ENCODE measurements at regions not wholly inside any gene's neighbourhood (a gene's known extent, or its start where the extent isn't known, plus 50 kb on each side); places are given as distances from the start of the nearest gene placed in this dataset.

DNA sequence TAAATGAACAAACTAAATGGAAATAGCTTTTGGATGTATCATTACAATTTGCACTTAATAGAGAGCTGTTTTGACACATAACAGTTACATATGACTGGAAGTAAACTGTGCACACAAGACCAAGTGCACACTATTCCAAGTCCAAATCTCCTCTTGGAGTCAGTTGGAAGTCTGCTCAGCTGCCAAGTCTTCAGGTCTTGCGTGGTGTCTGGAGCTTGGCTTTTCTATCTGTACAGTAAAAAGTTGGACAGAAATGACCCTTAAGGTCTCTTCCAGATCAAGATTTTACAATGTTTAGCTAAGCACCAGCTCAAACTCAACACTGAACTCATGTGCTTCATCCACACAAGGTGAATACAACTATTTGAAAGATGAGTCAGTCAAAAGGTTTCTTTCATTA lies 456.9 kb downstream of the RASEF start:
- Mint-ChIP-seq H3K27me3 (no peaks in the 10 kb centered on the region), H3K36me3 (ENCODE audit: low read depth) (no peaks in the 10 kb centered on the region), H3K9me3 (no peaks in the 10 kb centered on the region), H3K4me3 (no peak overlapping the region), H3K27ac (no peak overlapping the region), H3K4me1 (ENCODE audit: low read depth) (no peaks in the 10 kb centered on the region)
- intact Hi-C loops (cut with micrococcal nuclease) = loop anchor here (5.0 kb wide), 1 partner anchor 74 kb away; no protein-coding TSS in a partner anchor

DNA sequence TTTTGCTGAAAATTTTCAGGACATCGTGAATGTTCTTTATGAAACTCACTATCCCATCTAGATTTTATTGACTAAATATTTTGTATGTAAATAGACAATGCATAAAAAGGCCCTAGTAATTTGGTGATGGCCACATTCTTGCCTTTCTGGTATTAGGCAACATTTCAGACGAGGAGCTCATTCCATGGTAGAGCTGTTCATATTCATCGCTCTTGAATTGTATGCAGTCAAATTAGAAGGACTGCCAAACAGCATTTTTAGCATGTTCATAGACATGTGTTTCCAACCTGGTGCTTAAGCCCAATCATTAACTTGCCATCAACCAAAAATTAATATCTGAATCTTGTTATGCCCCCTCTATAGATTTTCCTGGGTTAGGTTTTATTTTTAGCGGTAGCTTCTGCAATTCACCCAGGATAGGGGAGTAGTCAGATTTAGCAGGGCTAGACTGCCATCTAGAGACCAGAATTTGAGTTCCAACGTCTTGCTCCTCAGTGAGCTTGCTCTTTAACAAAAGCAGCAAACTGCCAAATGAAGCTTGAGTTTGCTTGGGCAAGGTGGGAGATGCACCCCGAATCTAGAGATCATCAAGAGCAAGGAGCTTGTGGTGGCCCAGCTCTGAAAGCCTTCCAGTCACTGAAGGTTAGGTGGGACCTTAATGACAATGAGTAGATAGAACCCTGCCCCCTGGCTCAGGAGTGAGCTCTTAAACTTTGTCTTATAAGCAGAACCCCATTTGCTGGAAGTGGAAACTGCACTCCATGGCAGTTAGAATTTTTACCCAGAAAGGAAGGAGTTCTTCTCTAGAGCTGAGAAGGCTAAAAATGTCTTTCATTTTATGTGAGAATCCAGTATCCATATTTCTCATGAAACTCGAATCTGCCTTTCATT lies 456.2 kb downstream of the RASEF start:
- no peaks in the 10 kb centered on the region for H3K9me3 Mint-ChIP-seq
- no peaks in the 10 kb centered on the region for H3K4me1 Mint-ChIP-seq (ENCODE audit: low read depth)
- intact Hi-C loops (cut with micrococcal nuclease) = loop anchor here (5.0 kb wide), 1 partner anchor 74 kb away; no protein-coding TSS in a partner anchor
- H3K4me3 Mint-ChIP-seq = no peak overlapping the region
- no peaks in the 10 kb centered on the region for H3K27me3 Mint-ChIP-seq
- no peak overlapping the region for H3K27ac Mint-ChIP-seq
- no peaks in the 10 kb centered on the region for H3K36me3 Mint-ChIP-seq (ENCODE audit: low read depth)

DNA sequence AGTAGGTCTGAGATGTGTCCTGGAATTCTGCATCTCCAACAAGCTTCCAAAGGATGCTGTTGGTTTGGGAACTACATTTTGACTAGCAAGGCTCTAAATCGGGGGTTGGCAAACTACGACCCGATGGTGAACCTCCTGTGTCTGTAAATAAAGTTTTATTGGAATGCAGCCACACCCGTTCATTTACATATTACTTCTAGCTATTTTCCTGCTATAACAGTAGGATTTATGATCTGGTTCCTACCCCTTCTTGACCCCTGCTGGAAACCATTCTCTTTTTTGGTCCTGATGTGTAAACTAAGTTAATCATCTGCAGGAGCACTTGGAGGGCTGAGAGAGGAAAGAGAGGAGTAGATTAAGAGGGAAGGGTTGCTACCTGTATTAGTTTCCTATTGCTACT lies 454.5 kb downstream of the RASEF start:
- Mint-ChIP-seq H3K36me3 (ENCODE audit: low read depth) (no peaks in the 10 kb centered on the region), H3K27ac (no peak overlapping the region), H3K4me3 (no peak overlapping the region), H3K9me3 (no peaks in the 10 kb centered on the region), H3K4me1 (ENCODE audit: low read depth) (no peaks in the 10 kb centered on the region), H3K27me3 (no peaks in the 10 kb centered on the region)
- intact Hi-C loops (cut with micrococcal nuclease) = loop anchor here (5.0 kb wide), 1 partner anchor 76 kb away; no protein-coding TSS in a partner anchor

DNA sequence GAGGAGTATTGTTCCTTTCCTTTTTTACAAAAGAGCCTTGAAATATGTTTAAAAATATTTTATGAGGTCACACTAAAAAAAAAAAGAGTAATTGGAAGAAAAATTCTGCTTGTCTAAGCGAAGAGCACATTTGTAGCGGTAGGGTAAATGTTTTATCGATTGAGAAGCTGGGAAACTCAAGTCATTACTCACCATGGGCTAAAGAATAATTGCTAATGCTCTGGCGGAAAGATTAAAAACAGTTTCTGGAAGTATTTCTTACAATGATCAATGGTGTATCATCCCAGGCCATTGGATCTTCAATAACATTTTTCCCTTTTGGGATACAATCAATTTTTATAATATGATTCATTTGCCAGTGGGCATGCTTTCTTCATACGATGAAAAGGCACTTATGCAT lies 450.0 kb downstream of the RASEF start:
- H3K27ac Mint-ChIP-seq = no peak overlapping the region
- intact Hi-C loops (cut with micrococcal nuclease) = no loop called here
- H3K27me3 Mint-ChIP-seq = no peaks in the 10 kb centered on the region
- peaks cover 6% of the 10 kb centered on the region for H3K9me3 Mint-ChIP-seq
- no peaks in the 10 kb centered on the region for H3K36me3 Mint-ChIP-seq (ENCODE audit: low read depth)
- no peaks in the 10 kb centered on the region for H3K4me1 Mint-ChIP-seq (ENCODE audit: low read depth)
- no peak overlapping the region for H3K4me3 Mint-ChIP-seq

DNA sequence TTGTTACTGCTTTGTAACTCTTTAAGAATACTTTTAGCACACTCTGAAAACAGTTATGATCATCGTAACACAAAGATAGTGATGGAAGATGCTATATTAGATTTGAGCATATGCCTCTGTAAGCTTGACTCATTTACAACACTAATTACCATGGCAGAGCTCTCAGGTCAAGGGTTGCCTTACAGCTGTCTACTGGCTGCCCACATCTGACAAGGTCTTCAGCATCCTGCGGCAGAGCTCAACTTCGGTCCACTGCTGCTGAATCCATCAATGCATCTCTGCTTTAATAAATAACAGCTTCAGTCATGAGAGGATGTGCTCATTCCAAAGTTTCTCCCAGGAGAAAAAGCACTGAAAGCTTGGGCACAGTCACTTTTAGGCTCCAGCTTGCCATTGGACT lies 449.4 kb downstream of the RASEF start:
- Mint-ChIP-seq H3K27ac (no peak overlapping the region), H3K27me3 (no peaks in the 10 kb centered on the region), H3K36me3 (ENCODE audit: low read depth) (no peaks in the 10 kb centered on the region), H3K4me3 (no peak overlapping the region), H3K4me1 (ENCODE audit: low read depth) (no peaks in the 10 kb centered on the region), H3K9me3 (peaks cover 8% of the 10 kb centered on the region)
- intact Hi-C loops (cut with micrococcal nuclease) = no loop called here

DNA sequence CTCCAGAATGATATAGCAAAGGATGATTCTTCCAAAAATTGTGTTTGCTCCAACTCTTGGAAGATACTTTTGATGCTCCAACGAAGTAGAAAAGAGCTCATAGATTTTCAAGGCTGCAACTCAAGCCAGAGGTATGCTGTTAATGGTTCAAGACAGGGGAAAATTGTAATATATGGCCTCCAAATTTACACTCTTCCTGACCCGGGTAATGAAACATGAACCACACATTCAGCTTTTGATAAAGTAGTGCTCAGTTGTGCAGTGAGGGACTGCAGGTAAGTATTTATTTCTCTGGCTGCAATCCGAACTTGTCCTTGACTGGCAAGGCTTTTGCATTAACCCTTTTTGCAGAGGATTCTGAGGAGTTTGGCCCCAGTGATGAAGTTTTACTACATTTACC lies 446.4 kb downstream of the RASEF start:
- Mint-ChIP-seq H3K27me3 (no peaks in the 10 kb centered on the region), H3K27ac (no peak overlapping the region), H3K9me3 (peaks cover 8% of the 10 kb centered on the region), H3K4me3 (no peak overlapping the region), H3K36me3 (ENCODE audit: low read depth) (no peaks in the 10 kb centered on the region), H3K4me1 (ENCODE audit: low read depth) (no peaks in the 10 kb centered on the region)
- intact Hi-C loops (cut with micrococcal nuclease) = no loop called here

DNA sequence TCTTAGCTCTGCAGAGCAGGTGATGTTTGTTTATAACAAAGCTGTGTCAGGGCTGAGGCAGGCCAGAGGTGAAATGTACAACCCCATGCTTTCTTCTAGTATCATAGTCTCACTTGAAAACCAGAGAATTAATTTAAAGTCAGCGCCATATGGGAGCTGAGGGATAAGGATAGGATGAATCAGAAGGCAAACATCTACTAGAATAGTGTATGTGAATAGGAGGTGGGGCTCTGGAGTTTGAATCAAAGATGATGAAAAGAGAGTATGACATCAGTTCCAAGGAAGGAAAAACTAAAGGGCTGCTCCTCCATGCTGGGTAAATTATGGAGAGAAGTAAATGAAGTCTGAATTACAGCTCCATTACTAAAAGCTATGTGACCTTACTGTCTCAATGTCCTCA lies 441.5 kb downstream of the RASEF start:
- Mint-ChIP-seq H3K27ac (no peak overlapping the region), H3K4me1 (ENCODE audit: low read depth) (no peaks in the 10 kb centered on the region), H3K36me3 (ENCODE audit: low read depth) (no peaks in the 10 kb centered on the region), H3K27me3 (no peaks in the 10 kb centered on the region), H3K4me3 (no peak overlapping the region), H3K9me3 (peaks cover 8% of the 10 kb centered on the region)
- intact Hi-C loops (cut with micrococcal nuclease) = no loop called here

DNA sequence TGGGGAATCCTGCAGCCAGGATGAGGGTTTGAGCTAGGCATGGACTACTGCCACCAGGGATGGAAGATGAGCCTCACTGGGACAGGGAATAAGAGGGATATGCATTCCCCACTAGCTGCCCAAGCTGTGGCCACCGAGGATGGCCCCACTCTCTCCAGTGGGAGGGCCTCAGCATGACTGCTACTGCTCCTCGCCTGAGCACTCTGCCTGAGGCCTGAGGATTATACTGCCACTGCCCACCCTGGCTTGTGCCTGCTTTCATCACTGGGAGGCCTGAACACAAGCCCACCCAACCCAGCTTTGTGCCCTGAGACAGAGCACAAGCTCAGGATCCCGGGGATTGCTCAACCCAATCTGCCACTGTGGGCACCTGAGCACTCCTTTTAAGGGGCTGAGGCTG lies 425.6 kb downstream of the RASEF start:
- intact Hi-C loops (cut with micrococcal nuclease) = no loop called here
- Mint-ChIP-seq H3K4me3 (no peak overlapping the region), H3K4me1 (ENCODE audit: low read depth) (no peaks in the 10 kb centered on the region), H3K36me3 (ENCODE audit: low read depth) (no peaks in the 10 kb centered on the region), H3K27ac (no peak overlapping the region), H3K27me3 (no peaks in the 10 kb centered on the region), H3K9me3 (peaks cover 43% of the 10 kb centered on the region)

DNA sequence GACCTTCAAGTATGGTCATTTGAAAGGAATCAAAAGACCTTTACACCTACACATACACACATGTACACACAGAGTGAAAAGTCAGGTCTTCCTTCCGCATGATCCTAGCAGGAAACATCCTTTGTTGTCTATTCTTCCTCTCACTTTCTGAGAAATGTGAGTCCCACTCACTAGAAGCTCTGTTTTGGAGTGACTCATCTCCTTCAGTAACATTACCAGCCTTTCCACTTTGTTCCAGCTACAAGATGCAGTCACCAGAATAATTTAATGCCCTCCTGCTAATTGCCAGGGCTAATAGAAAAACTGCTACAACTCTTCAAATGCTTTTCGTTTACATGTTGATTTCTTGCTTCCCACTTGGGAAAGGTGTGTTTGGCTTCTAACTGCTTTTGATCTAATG lies 417.3 kb downstream of the RASEF start:
- Mint-ChIP-seq H3K9me3 (peaks cover 5% of the 10 kb centered on the region), H3K27ac (no peak overlapping the region), H3K4me3 (no peak overlapping the region), H3K4me1 (ENCODE audit: low read depth) (no peaks in the 10 kb centered on the region), H3K36me3 (ENCODE audit: low read depth) (no peaks in the 10 kb centered on the region), H3K27me3 (no peaks in the 10 kb centered on the region)
- intact Hi-C loops (cut with micrococcal nuclease) = no loop called here

DNA sequence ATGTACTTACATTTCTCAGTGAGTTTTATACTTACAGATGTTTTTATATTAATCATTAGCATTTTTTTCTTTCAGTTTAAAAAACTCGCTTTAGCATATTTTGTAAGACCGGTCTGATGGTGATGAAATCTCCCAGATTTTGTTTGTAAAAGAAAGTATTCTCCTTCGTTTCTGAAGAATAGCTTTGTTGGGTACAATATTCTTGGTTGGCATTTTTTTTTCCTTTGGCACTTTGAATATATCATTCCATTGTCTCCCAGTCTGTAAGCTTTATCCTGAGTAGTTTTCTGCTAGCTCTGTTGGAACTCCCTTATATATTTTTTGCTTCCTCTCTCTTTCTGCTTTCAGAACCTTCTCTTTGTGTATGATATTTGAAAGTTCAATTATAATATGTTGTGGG lies 412.6 kb downstream of the RASEF start:
- H3K9me3 Mint-ChIP-seq = peaks cover 18% of the 10 kb centered on the region
- H3K4me3 Mint-ChIP-seq = no peak overlapping the region
- H3K27ac Mint-ChIP-seq = no peak overlapping the region
- no peaks in the 10 kb centered on the region for H3K27me3 Mint-ChIP-seq
- no peaks in the 10 kb centered on the region for H3K4me1 Mint-ChIP-seq (ENCODE audit: low read depth)
- intact Hi-C loops (cut with micrococcal nuclease) = no loop called here
- H3K36me3 Mint-ChIP-seq (ENCODE audit: low read depth) = no peaks in the 10 kb centered on the region

DNA sequence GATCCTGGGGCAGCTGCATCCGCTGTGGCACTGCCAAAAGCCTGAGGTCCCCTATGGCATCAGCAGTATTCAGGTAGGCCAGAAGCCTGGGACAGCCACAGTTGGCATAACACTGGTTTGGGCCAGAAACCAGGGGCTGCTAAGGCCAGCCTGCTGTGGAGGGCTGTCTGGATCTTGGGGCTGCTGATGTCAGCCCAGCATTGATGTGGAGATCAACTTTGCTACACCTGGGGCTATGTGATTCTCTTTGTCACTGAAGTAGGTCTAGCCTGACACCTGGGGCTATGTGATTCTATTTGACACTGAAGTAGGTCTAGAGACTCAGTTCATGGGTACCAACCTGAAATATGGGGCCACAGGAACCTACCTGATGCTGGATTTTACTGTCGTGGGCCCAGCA lies 411.5 kb downstream of the RASEF start:
- Mint-ChIP-seq H3K36me3 (ENCODE audit: low read depth) (no peaks in the 10 kb centered on the region), H3K4me3 (no peak overlapping the region)
- intact Hi-C loops (cut with micrococcal nuclease) = no loop called here

DNA sequence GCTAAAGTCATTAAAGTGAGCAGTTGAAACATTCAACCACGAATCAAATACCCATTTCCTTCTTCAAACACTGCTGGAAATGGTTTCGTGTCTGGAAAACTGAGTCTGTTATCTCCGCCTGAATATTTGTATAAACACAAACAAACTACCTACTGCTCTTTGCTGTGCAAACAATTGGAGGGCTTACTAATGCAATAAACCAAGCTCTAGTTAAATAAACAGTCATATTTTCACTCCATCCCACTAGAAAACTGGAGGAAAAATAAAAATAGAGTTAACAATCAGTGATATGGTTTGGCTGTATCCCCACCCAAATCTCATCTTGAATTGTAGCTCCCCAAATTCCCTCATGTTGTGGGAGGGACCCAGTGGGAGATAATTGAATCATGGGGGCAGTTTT lies 397.6 kb downstream of the RASEF start:
- Mint-ChIP-seq H3K4me3 (no peak overlapping the region), H3K4me1 (ENCODE audit: low read depth) (no peaks in the 10 kb centered on the region), H3K27ac (no peak overlapping the region), H3K36me3 (ENCODE audit: low read depth) (no peaks in the 10 kb centered on the region), H3K27me3 (no peaks in the 10 kb centered on the region), H3K9me3 (no peaks in the 10 kb centered on the region)
- intact Hi-C loops (cut with micrococcal nuclease) = no loop called here

More for the DNA sequence above, 411.5 kb downstream of the RASEF start:
- H3K27ac Mint-ChIP-seq = no peak overlapping the region
- H3K9me3 Mint-ChIP-seq = peaks cover 18% of the 10 kb centered on the region
- no peaks in the 10 kb centered on the region for H3K27me3 Mint-ChIP-seq
- H3K4me1 Mint-ChIP-seq (ENCODE audit: low read depth) = no peaks in the 10 kb centered on the region

DNA sequence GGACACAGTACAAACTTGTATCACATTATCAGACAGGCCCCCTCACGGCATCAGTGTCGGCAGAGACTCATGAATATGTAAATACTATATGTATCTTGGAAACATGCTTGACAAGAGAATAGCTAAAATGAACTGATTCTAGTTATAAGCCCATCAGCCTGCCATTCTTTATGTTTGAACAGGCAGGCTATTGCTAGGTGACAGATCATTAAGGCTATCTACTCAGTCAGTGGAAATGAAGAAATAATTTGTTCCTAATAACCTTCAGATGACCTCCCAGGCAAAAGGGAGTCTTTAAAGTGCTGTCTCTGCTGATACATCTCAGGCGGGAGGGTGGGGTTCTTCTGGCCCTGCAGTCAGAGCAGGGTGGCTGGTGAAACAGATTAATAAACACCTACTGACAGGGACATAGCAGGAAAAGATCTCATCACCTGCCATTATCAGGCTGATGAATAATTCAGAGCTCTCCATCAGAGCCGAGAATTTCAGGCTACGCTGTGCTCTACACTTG lies 394.2 kb downstream of the RASEF start:
- Mint-ChIP-seq H3K27ac (no peak overlapping the region), H3K4me1 (ENCODE audit: low read depth) (no peaks in the 10 kb centered on the region), H3K9me3 (no peaks in the 10 kb centered on the region), H3K27me3 (no peaks in the 10 kb centered on the region), H3K4me3 (no peak overlapping the region), H3K36me3 (ENCODE audit: low read depth) (no peaks in the 10 kb centered on the region)
- intact Hi-C loops (cut with micrococcal nuclease) = no loop called here

DNA sequence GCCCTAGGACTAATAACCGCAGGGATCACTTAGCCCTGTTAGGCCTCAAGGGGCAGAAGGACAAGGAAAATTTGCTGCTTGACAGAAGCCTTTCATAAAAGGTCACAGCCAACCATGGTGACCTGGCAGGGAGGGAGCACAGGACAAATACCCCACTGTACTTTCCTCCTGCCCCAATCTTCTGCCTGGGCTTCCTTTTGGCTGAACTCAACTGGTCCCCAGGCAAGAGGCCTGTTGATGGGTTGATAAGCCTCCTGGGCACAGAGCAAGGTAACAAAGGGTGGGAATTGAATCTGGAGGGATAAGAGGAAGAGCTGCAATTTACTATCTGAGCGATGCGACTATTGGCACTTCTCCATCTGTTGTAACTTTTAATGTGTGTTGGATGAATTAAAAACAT lies 392.9 kb downstream of the RASEF start:
- Mint-ChIP-seq H3K27me3 (no peaks in the 10 kb centered on the region), H3K9me3 (no peaks in the 10 kb centered on the region), H3K27ac (no peak overlapping the region), H3K4me1 (ENCODE audit: low read depth) (no peaks in the 10 kb centered on the region), H3K36me3 (ENCODE audit: low read depth) (no peaks in the 10 kb centered on the region), H3K4me3 (no peak overlapping the region)
- intact Hi-C loops (cut with micrococcal nuclease) = no loop called here

DNA sequence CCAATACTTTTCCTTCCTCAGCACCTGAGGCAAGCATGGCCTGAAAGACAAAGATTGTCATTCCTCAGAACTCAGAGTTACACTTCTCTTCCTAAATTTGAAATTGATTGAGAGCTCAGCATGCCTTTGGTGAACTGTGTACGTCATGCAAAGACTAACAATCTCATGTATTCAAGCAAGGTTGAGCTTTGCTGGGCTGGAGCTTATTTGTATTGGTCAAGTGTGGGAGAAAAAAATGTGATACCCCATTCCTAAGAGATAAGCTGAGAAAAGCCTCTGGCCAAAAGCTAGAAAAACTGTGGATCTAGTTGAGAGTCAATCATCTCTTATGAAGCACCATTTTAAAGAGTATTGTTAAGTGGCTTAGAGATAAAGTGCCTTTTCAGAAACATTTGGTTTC lies 392.2 kb downstream of the RASEF start:
- no peaks in the 10 kb centered on the region for H3K27me3 Mint-ChIP-seq
- no peaks in the 10 kb centered on the region for H3K4me1 Mint-ChIP-seq (ENCODE audit: low read depth)
- H3K4me3 Mint-ChIP-seq = no peak overlapping the region
- H3K27ac Mint-ChIP-seq = no peak overlapping the region
- H3K9me3 Mint-ChIP-seq = no peaks in the 10 kb centered on the region
- intact Hi-C loops (cut with micrococcal nuclease) = no loop called here
- no peaks in the 10 kb centered on the region for H3K36me3 Mint-ChIP-seq (ENCODE audit: low read depth)

All from dendritic cell treated with granulocyte-macrophage colony-stimulating factor and Interleukin-4, amounts not matched to agents 40 ng/mL and 50 ng/mL, for 4 days (primary cell).